Right cardiac atrium (tissue), 5 donors: ENCODE measurements at regions not wholly inside any gene's neighbourhood (a gene's known extent, or its start where the extent isn't known, plus 50 kb on each side); places are given as distances from the start of the nearest gene placed in this dataset.
A peak's percentile ranks its signal among the peaks of the same experiment; 100 is the strongest.

ENCODE experiments used
- ATAC-seq, 2 donors: fragments of 200-7000 bp; cut with Tn5 transposase; one replicate each; pipeline versions ENCODE4 v1.8.0 to v1.9.1; 2020; ENCODE audit warnings: moderate library complexity in 2 of 2, mild to moderate bottlenecking in 1 of 2
- DNase-seq, 3 donors: peaks; one replicate each; pipeline ENCODE4 v3.0.0-alpha.2; 2020
- H3K27ac ChIP-seq: one replicate; pipeline ENCODE4 v1.5.1; 2013; ENCODE audit warnings: mild to moderate bottlenecking, low read length, control low read depth, moderate library complexity
- H3K27me3 ChIP-seq: one replicate; pipeline ENCODE4 v1.6.1; 2013; ENCODE audit not compliant: control insufficient read depth, insufficient read depth
- H3K4me1 ChIP-seq: one replicate; pipeline ENCODE4 v1.6.1; 2013; ENCODE audit warnings: low read length; ENCODE audit not compliant: control insufficient read depth, insufficient read depth
- H3K4me3 ChIP-seq: one replicate; pipeline ENCODE4 v1.5.1; 2013; ENCODE audit warnings: low read length, control low read depth
- H3K9me3 ChIP-seq: one replicate; pipeline ENCODE4 v1.6.1; 2013; ENCODE audit warnings: low read length; ENCODE audit not compliant: control insufficient read depth
- WGBS: extraction: QIAGEN DNeasy Blood & Tissue Kit; methylation state at CpG from one replicate; pipeline ENCODE4 v1.1.7; 2013; 5-methylcytosine and 5-hydroxymethylcytosine counted together
- intact Hi-C, 4 donors: fragments of 100-400 bp; cut with DNase I; formaldehyde crosslinking; loops; one replicate each; pipeline versions ENCODE4 v1.11.0 to v1.14.0; 2022 to 2023
- donor health status: healthy with polysubstance abuse.
- donor health status: DM: no; HTN: yes; CAD: no.
- donor health status: DM: no; HTN: no; CAD: no.
- donor health status: DM: no; HTN: yes; CAD: no; lungs with severe emphysema.
- donor health status: DM: yes; HTN: yes; CAD: no.

GRCh38 chr2:41821167-41821566 lies 226.7 kb upstream of the PKDCC start:
- DNase-seq = no peak
- intact Hi-C loops = no loop called here
- H3K9me3 ChIP-seq = no peaks in the 10 kb centered on the region
- no peak overlapping the region for H3K27ac ChIP-seq
- H3K4me3 ChIP-seq = no peak overlapping the region
- no peak for ATAC-seq
- no peaks in the 10 kb centered on the region for H3K4me1 ChIP-seq
- 65% methylated on average over 2 of the region's 2 CpGs for WGBS
- H3K27me3 ChIP-seq = no peaks in the 10 kb centered on the region

- Histone ChIP-seq H3K27ac (no peak overlapping the region), H3K27me3 (no peaks in the 10 kb centered on the region), H3K4me1 (no peaks in the 10 kb centered on the region), H3K4me3 (no peak overlapping the region), H3K9me3 (no peaks in the 10 kb centered on the region)
- 76% methylated on average over 1 of the region's 1 CpG for WGBS
- intact Hi-C loops = no loop called here
- no peak for ATAC-seq
- DNase-seq = no peak
Measured at GRCh38 chr2:41826921-41827320, 220.9 kb upstream of the PKDCC start.

- Histone ChIP-seq H3K9me3 (no peaks in the 10 kb centered on the region), H3K4me3 (no peak overlapping the region), H3K4me1 (no peaks in the 10 kb centered on the region), H3K27me3 (no peaks in the 10 kb centered on the region), H3K27ac (no peak overlapping the region)
- WGBS = 50% methylated on average over 6 of the region's 6 CpGs
- no peak for ATAC-seq
- DNase-seq = no peak
- intact Hi-C loops = no loop called here
Measured at GRCh38 chr2:41827354-41827971, 220.4 kb upstream of the PKDCC start.

GRCh38 chr2:41828052-41828643 lies 219.7 kb upstream of the PKDCC start:
- WGBS = 19% methylated on average over 1 of the region's 1 CpG
- no peak for DNase-seq
- H3K27ac ChIP-seq = no peak overlapping the region
- no peaks in the 10 kb centered on the region for H3K9me3 ChIP-seq
- no peaks in the 10 kb centered on the region for H3K27me3 ChIP-seq
- intact Hi-C loops = loop anchor here in 1 of 4 donors (1.0 kb wide), 1 partner anchor 20 kb away; no protein-coding TSS in a partner anchor
- no peaks in the 10 kb centered on the region for H3K4me1 ChIP-seq
- no peak overlapping the region for H3K4me3 ChIP-seq
- no peak for ATAC-seq

- H3K27me3 ChIP-seq = no peaks in the 10 kb centered on the region
- intact Hi-C loops = no loop called here
- H3K9me3 ChIP-seq = no peaks in the 10 kb centered on the region
- no peak overlapping the region for H3K27ac ChIP-seq
- WGBS = 75% methylated on average over 1 of the region's 1 CpG
- no peak overlapping the region for H3K4me3 ChIP-seq
- no peak for ATAC-seq
- DNase-seq = no peak
- no peaks in the 10 kb centered on the region for H3K4me1 ChIP-seq
Measured at GRCh38 chr2:41829052-41829451, 218.8 kb upstream of the PKDCC start.

GRCh38 chr2:41830600-41830999 lies 217.2 kb upstream of the PKDCC start:
- no peak overlapping the region for H3K4me3 ChIP-seq
- H3K27me3 ChIP-seq = no peaks in the 10 kb centered on the region
- no peaks in the 10 kb centered on the region for H3K9me3 ChIP-seq
- intact Hi-C loops = no loop called here
- ATAC-seq = no peak
- no peak for DNase-seq
- no peak overlapping the region for H3K27ac ChIP-seq
- H3K4me1 ChIP-seq = no peaks in the 10 kb centered on the region
- 14% methylated on average over 1 of the region's 1 CpG for whole genome bisulfite sequencing

- H3K27ac ChIP-seq = no peak overlapping the region
- DNase-seq = no peak
- no peak overlapping the region for H3K4me3 ChIP-seq
- whole genome bisulfite sequencing = 79% methylated on average over 5 of the region's 5 CpGs
- H3K27me3 ChIP-seq = no peaks in the 10 kb centered on the region
- intact Hi-C loops = no loop called here
- ATAC-seq = no peak
- no peaks in the 10 kb centered on the region for H3K4me1 ChIP-seq
- no peaks in the 10 kb centered on the region for H3K9me3 ChIP-seq
Measured at GRCh38 chr2:41832218-41832617, 215.6 kb upstream of the PKDCC start.

GRCh38 chr2:41835401-41835800 lies 212.4 kb upstream of the PKDCC start:
- Histone ChIP-seq H3K4me1 (no peaks in the 10 kb centered on the region), H3K9me3 (no peaks in the 10 kb centered on the region), H3K4me3 (no peak overlapping the region), H3K27ac (no peak overlapping the region), H3K27me3 (no peaks in the 10 kb centered on the region)
- no peak for ATAC-seq
- no peak for DNase-seq
- WGBS = 66% methylated on average over 1 of the region's 1 CpG
- intact Hi-C loops = no loop called here

- 12% methylated on average over 4 of the region's 4 CpGs for WGBS
- H3K27me3 ChIP-seq = no peaks in the 10 kb centered on the region
- no peak overlapping the region for H3K4me3 ChIP-seq
- ATAC-seq = no peak
- H3K9me3 ChIP-seq = no peaks in the 10 kb centered on the region
- no peak overlapping the region for H3K27ac ChIP-seq
- intact Hi-C loops = no loop called here
- DNase-seq = peak in 1 of 3 donors; percentile 22
- no peaks in the 10 kb centered on the region for H3K4me1 ChIP-seq
Measured at GRCh38 chr2:41836948-41837347, 210.9 kb upstream of the PKDCC start.

- no peak for DNase-seq
- H3K27ac ChIP-seq = no peak overlapping the region
- intact Hi-C loops = no loop called here
- ATAC-seq = no peak
- H3K4me1 ChIP-seq = no peaks in the 10 kb centered on the region
- no peak overlapping the region for H3K4me3 ChIP-seq
- no peaks in the 10 kb centered on the region for H3K27me3 ChIP-seq
- H3K9me3 ChIP-seq = no peaks in the 10 kb centered on the region
Measured at GRCh38 chr2:41837610-41838009, 210.2 kb upstream of the PKDCC start.

GRCh38 chr2:41840702-41841551 lies 206.9 kb upstream of the PKDCC start:
- peak; percentile 100 for ATAC-seq
- WGBS = 1% methylated on average over 48 of the region's 48 CpGs
- H3K4me3 ChIP-seq = peak overlapping the region; percentile 50
- no peaks in the 10 kb centered on the region for H3K27me3 ChIP-seq
- H3K27ac ChIP-seq = peak overlapping the region; percentile 27
- peak; percentile 95 to 98 (median 97) for DNase-seq
- H3K4me1 ChIP-seq = no peaks in the 10 kb centered on the region
- no peaks in the 10 kb centered on the region for H3K9me3 ChIP-seq
- intact Hi-C loops = no loop called here
